Mesenchymal stem cell (in vitro differentiated cells and primary cell): ENCODE measurements at regions not wholly inside any gene's neighbourhood (a gene's known extent, or its start where the extent isn't known, plus 50 kb on each side); places are given as distances from the start of the nearest gene placed in this dataset.

ENCODE experiments used
- DNase-seq: peaks from one replicate; pipeline ENCODE4 v3.0.0-alpha.2; 2013
- H2AFZ ChIP-seq: one replicate; pipeline ENCODE4 v1.6.1; 2013; ENCODE audit warnings: low read depth, mild to moderate bottlenecking, control low read depth, inconsistent platforms, low read length, moderate library complexity
- H2AK5ac ChIP-seq: 2 replicates; pipeline ENCODE4 v1.6.1; 2013; ENCODE audit warnings: low read length, moderate library complexity, mild to moderate bottlenecking, inconsistent platforms; ENCODE audit not compliant: severe bottlenecking
- H2BK120ac ChIP-seq: one replicate; pipeline ENCODE4 v1.6.1; 2013; ENCODE audit warnings: low read depth, mild to moderate bottlenecking, inconsistent platforms, low read length, moderate library complexity
- H2BK12ac ChIP-seq, 2 experiments: one replicate each; pipeline ENCODE4 v1.6.1; 2013; ENCODE audit warnings: inconsistent platforms in 2 of 2, low read length in 2 of 2, mild to moderate bottlenecking in 2 of 2, moderate library complexity in 2 of 2, control low read depth in 1 of 2
- H2BK15ac ChIP-seq: one replicate; pipeline ENCODE4 v1.6.1; 2013; ENCODE audit warnings: mild to moderate bottlenecking, low read depth, inconsistent platforms; ENCODE audit not compliant: poor library complexity, severe bottlenecking
- H2BK5ac ChIP-seq: 2 replicates; pipeline ENCODE4 v1.6.1; 2013; ENCODE audit warnings: low read depth, mild to moderate bottlenecking, low read length, control low read depth, inconsistent platforms; ENCODE audit not compliant: poor library complexity, severe bottlenecking
- H3K14ac ChIP-seq, 2 experiments: one replicate each; pipeline ENCODE4 v1.6.1; 2013; ENCODE audit warnings: inconsistent platforms in 2 of 2, low read length in 2 of 2, control low read depth in 1 of 2, mild to moderate bottlenecking in 1 of 2, moderate library complexity in 1 of 2
- H3K18ac ChIP-seq, 2 experiments: one replicate each; pipeline ENCODE4 v1.6.1; 2013; ENCODE audit warnings: inconsistent platforms in 2 of 2, low read length in 2 of 2, control low read depth in 1 of 2, low read depth in 1 of 2, mild to moderate bottlenecking in 1 of 2
- H3K23ac ChIP-seq, 2 experiments: one replicate each; pipeline ENCODE4 v1.6.1; 2013; ENCODE audit warnings: inconsistent platforms in 2 of 2, low read length in 2 of 2, mild to moderate bottlenecking in 2 of 2, moderate library complexity in 2 of 2, control low read depth in 1 of 2
- H3K27ac ChIP-seq: 2 replicates; pipeline ENCODE4 v1.5.1; 2013; ENCODE audit warnings: mild to moderate bottlenecking, moderate library complexity, low read length, control low read depth, inconsistent platforms; ENCODE audit not compliant: poor library complexity, severe bottlenecking
- H3K27me3 ChIP-seq, 2 experiments: 2 replicates each; pipeline versions ENCODE4 v1.6.1 to v1.7.0; 2013; ENCODE audit warnings: low read length in 2 of 2, mild to moderate bottlenecking in 2 of 2, moderate library complexity in 2 of 2, control low read depth in 1 of 2, inconsistent platforms in 1 of 2; ENCODE audit not compliant: control insufficient read depth in 1 of 2, insufficient read depth in 1 of 2
- H3K36me3 ChIP-seq, 2 experiments: 2 replicates each; pipeline versions ENCODE4 v1.6.1 to v1.7.0; 2013; ENCODE audit warnings: low read length in 2 of 2, control low read depth in 1 of 2, inconsistent platforms in 1 of 2, low read depth in 1 of 2, mild to moderate bottlenecking in 1 of 2; ENCODE audit not compliant: insufficient read depth in 2 of 2, control insufficient read depth in 1 of 2
- H3K4ac ChIP-seq, 2 experiments: one replicate each; pipeline ENCODE4 v1.6.1; 2013; ENCODE audit warnings: inconsistent platforms in 2 of 2, low read length in 2 of 2, mild to moderate bottlenecking in 2 of 2, moderate library complexity in 2 of 2, control low read depth in 1 of 2, low read depth in 1 of 2
- H3K4me1 ChIP-seq: 2 replicates; pipeline ENCODE4 v1.6.1; 2013; ENCODE audit warnings: low read depth, low read length, control low read depth; ENCODE audit not compliant: control insufficient read depth, insufficient read depth
- H3K4me2 ChIP-seq: 2 replicates; pipeline ENCODE4 v1.6.1; 2013; ENCODE audit warnings: low read length, mild to moderate bottlenecking, inconsistent platforms; ENCODE audit not compliant: poor library complexity, severe bottlenecking
- H3K4me3 ChIP-seq, 2 experiments: 2 replicates each; pipeline versions ENCODE4 v1.5.1 to v1.7.0; 2013; ENCODE audit warnings: low read length in 2 of 2, mild to moderate bottlenecking in 2 of 2, control low read depth in 1 of 2, low read depth in 1 of 2; ENCODE audit not compliant: insufficient read depth in 1 of 2
- H3K79me1 ChIP-seq: replicated peaks from 2 replicates; pipeline ENCODE4 v1.6.1; 2013; ENCODE audit warnings: mild to moderate bottlenecking, control low read depth, low read length, inconsistent platforms; ENCODE audit not compliant: poor library complexity, severe bottlenecking
- H3K9ac ChIP-seq: 2 replicates; pipeline ENCODE4 v1.7.0; 2013; ENCODE audit warnings: mild to moderate bottlenecking, low read length, moderate library complexity
- H3K9me3 ChIP-seq: 2 replicates; pipeline ENCODE4 v1.7.0; 2013; ENCODE audit warnings: mild to moderate bottlenecking, low read length; ENCODE audit not compliant: control insufficient read depth
- H4K8ac ChIP-seq: one replicate; pipeline ENCODE4 v1.6.1; 2013; ENCODE audit warnings: inconsistent platforms, mild to moderate bottlenecking, low read length, moderate library complexity
- H4K91ac ChIP-seq: one replicate; pipeline ENCODE4 v1.6.1; 2013; ENCODE audit warnings: mild to moderate bottlenecking, low read length, inconsistent platforms
- whole genome bisulfite sequencing: methylation state at CpG from one replicate; pipeline ENCODE4 v1.1.7; 2013; ENCODE audit warnings: mixed read lengths; 5-methylcytosine and 5-hydroxymethylcytosine counted together

DNA sequence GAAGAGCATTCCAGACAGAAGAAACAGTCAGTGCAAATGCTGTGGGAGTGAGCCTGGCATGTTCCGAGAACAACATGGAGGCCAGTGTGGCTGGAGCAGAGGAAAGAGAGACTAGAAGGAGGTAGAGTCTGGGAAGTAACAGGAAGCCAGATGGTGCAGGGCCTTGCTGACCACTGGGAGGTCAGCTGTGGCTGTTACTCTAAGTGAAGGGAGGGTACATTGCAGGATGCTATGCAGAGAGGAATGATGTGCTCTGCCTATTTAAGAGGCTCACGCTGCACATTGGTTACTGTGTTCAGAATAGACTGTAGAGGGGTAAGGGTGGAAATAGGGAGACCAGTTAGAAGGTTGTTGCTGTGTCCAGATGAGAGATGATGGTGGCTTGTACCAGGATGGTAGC, 88.6 kb upstream of the CACNA1E start:
- no peak overlapping the region for H4K8ac ChIP-seq
- H3K23ac ChIP-seq: no peak overlapping the region
- no peak overlapping the region for H3K9ac ChIP-seq
- no peak overlapping the region for H2AK5ac ChIP-seq
- no peak overlapping the region for H3K4me3 ChIP-seq
- 73% methylated on average over 2 of the region's 2 CpGs for WGBS
- H2BK15ac ChIP-seq: no peak overlapping the region
- H2BK120ac ChIP-seq: no peak overlapping the region
- H4K91ac ChIP-seq: no peak overlapping the region
- no peaks in the 10 kb centered on the region for H3K36me3 ChIP-seq
- H2AFZ ChIP-seq: no peak overlapping the region
- H2BK12ac ChIP-seq: no peak overlapping the region
- no peak overlapping the region for H3K4me2 ChIP-seq
- DNase-seq: no peak
- no peaks in the 10 kb centered on the region for H3K79me1 ChIP-seq
- H3K18ac ChIP-seq: no peak overlapping the region
- no peak overlapping the region for H3K4ac ChIP-seq
- peaks cover 0 to 33% of the 10 kb centered on the region in 2 experiments for H3K27me3 ChIP-seq
- no peaks in the 10 kb centered on the region for H3K4me1 ChIP-seq
- no peaks in the 10 kb centered on the region for H3K9me3 ChIP-seq
- no peak overlapping the region for H3K27ac ChIP-seq
- H2BK5ac ChIP-seq: no peak overlapping the region
- H3K14ac ChIP-seq: no peak overlapping the region

- no peak overlapping the region for H3K14ac ChIP-seq
- H3K23ac ChIP-seq: no peak overlapping the region
- no peak overlapping the region for H4K91ac ChIP-seq
- peaks cover 0 to 20% of the 10 kb centered on the region in 2 experiments for H3K27me3 ChIP-seq
- H3K4me2 ChIP-seq: no peak overlapping the region
- no peak overlapping the region for H4K8ac ChIP-seq
- H2BK12ac ChIP-seq: no peak overlapping the region
- no peak overlapping the region for H2AFZ ChIP-seq
- H2AK5ac ChIP-seq: no peak overlapping the region
- no peaks in the 10 kb centered on the region for H3K36me3 ChIP-seq
- H2BK15ac ChIP-seq: no peak overlapping the region
- WGBS: 81% methylated on average over 4 of the region's 5 CpGs
- no peak for DNase-seq
- no peak overlapping the region for H2BK120ac ChIP-seq
- H3K9me3 ChIP-seq: no peaks in the 10 kb centered on the region
- no peak overlapping the region for H3K4ac ChIP-seq
- no peaks in the 10 kb centered on the region for H3K4me1 ChIP-seq
- no peak overlapping the region for H3K4me3 ChIP-seq
- no peak overlapping the region for H3K9ac ChIP-seq
- no peak overlapping the region for H2BK5ac ChIP-seq
- H3K18ac ChIP-seq: no peak overlapping the region
- H3K27ac ChIP-seq: no peak overlapping the region
- no peaks in the 10 kb centered on the region for H3K79me1 ChIP-seq
These were observed 87.1 kb upstream of the CACNA1E start for GRCh38 chr1:181396171-181396670.

DNA sequence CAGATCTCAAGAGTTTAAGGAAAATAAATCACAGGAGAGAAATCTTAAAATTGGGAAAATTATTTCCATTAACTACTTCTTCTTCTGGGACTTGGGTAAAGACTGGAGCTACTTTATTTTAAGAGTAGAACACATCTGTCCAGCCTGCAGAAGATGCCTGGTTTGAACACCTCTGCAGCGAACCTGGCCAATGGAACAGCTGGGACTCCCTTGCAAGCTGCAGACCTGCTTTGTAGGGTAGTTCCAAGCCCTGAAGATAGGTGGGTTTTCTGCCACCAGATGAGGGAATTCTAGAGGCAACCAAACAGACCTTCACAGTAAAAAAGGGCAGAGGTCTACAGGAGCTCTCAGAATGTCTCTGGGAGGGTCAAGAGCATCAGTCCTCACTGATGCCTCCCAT, 86.5 kb upstream of the CACNA1E start:
- Histone ChIP-seq H3K27ac (no peak overlapping the region), H3K23ac (no peak overlapping the region), H3K27me3 (peaks cover 0 to 14% of the 10 kb centered on the region in 2 experiments), H2AK5ac (no peak overlapping the region), H3K79me1 (no peaks in the 10 kb centered on the region), H3K4me2 (no peak overlapping the region), H3K9me3 (no peaks in the 10 kb centered on the region), H3K9ac (no peak overlapping the region), H3K4me1 (no peaks in the 10 kb centered on the region), H3K4me3 (no peak overlapping the region), H3K4ac (no peak overlapping the region), H2AFZ (no peak overlapping the region), H3K18ac (no peak overlapping the region), H3K36me3 (no peaks in the 10 kb centered on the region), H4K8ac (no peak overlapping the region), H2BK15ac (no peak overlapping the region), H2BK5ac (no peak overlapping the region), H3K14ac (no peak overlapping the region), H4K91ac (no peak overlapping the region), H2BK12ac (no peak overlapping the region), H2BK120ac (no peak overlapping the region)
- 86% methylated on average over 1 of the region's 1 CpG for WGBS
- DNase-seq: no peak

DNA sequence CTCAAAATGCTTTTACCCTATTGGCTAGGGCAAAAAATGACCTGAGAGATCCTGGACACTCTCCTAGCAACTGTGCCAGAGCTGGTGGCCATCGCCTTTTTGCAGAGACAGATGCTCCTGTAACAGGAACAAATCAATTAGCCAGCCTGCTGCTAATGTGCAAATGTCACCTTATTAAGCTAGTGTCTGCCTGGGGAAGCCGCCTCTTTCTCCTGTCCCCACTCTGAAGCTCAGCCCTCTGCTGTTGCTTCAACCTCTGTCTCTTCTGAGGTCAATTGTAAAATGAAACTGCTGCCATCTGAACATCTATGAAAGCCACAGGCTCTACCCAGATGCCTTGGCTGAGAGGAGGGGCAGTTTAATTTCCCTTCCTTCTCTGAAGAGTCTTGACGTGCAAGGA, 85.5 kb upstream of the CACNA1E start:
- H2BK12ac ChIP-seq: no peak overlapping the region
- no peak overlapping the region for H3K27ac ChIP-seq
- no peak overlapping the region for H3K4me2 ChIP-seq
- no peaks in the 10 kb centered on the region for H3K36me3 ChIP-seq
- H2BK5ac ChIP-seq: no peak overlapping the region
- no peaks in the 10 kb centered on the region for H3K79me1 ChIP-seq
- H2AFZ ChIP-seq: no peak overlapping the region
- H3K23ac ChIP-seq: no peak overlapping the region
- no peak overlapping the region for H3K14ac ChIP-seq
- H3K4ac ChIP-seq: no peak overlapping the region
- no peak overlapping the region for H2BK120ac ChIP-seq
- no peak overlapping the region for H4K8ac ChIP-seq
- H3K9me3 ChIP-seq: no peaks in the 10 kb centered on the region
- H4K91ac ChIP-seq: no peak overlapping the region
- no peak overlapping the region for H3K18ac ChIP-seq
- no peak overlapping the region for H2AK5ac ChIP-seq
- no peak overlapping the region for H2BK15ac ChIP-seq
- H3K4me1 ChIP-seq: no peaks in the 10 kb centered on the region
- no peak overlapping the region for H3K9ac ChIP-seq
- H3K27me3 ChIP-seq: peaks cover 0 to 17% of the 10 kb centered on the region in 2 experiments
- H3K4me3 ChIP-seq: no peak overlapping the region
- no peak for DNase-seq
- 52% methylated on average over 3 of the region's 3 CpGs for WGBS
